ENCODE measurements at regions not wholly inside any gene's neighbourhood (a gene's known extent, or its start where the extent isn't known, plus 50 kb on each side); places are given as distances from the start of the nearest gene placed in this dataset.
A peak's percentile ranks its signal among the peaks of the same experiment; 100 is the strongest.
"Not testable (repeated sequence)": the region's sequence is repeated elsewhere in the genome, so short reads cannot be mapped to it uniquely, and the experiment has no call there.

DNA sequence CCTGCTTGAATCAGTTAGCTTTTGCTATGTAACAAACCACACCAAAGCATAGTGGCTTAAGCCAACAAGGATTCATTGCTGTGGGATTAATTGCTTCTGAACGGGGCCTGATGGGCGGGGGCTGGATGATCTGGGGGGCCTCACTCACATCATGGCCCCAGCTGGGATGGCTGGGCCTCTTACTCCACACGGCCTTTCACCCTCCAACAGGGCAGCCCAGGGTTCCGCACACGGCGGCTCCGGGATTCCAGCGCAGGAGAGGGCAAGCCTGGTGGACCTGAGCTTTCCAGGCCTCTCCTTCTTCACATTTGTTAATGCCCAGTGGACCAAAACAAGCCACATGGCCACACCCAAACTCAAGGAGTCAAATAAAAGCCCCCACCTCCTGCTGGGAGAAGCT lies 86.3 kb upstream of the PHLPP1 start:
- no peak for DNase-seq (ENCODE audit: low spot score)

- DNase-seq (ENCODE audit: low spot score) = no peak
These were observed 84.2 kb upstream of the PHLPP1 start for GRCh38 chr18:62631173-62631572.

GRCh38 chr18:62632788-62633455 lies 82.4 kb upstream of the PHLPP1 start:
- no peak for DNase-seq (ENCODE audit: low spot score)

DNA sequence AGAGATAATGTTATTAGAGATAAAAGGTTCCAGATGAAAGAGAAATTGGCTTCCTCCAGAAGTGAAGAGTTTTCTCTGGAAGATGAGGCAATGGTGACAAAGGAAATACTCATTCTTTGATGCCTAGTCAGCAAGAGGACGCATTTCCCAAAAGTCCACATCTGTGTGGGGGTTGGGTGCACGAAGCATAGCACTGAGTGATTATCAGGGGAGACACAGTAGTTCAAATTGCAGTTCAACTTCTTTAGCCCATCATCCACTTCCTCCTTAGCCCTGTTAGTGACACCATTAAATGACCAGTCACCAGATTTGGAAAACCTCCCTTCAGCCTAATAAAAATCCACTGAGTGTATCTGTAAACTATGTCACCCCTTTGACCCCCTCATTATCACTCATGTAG lies 80.9 kb upstream of the PHLPP1 start:
- DNase-seq (ENCODE audit: low spot score) = no peak

DNA sequence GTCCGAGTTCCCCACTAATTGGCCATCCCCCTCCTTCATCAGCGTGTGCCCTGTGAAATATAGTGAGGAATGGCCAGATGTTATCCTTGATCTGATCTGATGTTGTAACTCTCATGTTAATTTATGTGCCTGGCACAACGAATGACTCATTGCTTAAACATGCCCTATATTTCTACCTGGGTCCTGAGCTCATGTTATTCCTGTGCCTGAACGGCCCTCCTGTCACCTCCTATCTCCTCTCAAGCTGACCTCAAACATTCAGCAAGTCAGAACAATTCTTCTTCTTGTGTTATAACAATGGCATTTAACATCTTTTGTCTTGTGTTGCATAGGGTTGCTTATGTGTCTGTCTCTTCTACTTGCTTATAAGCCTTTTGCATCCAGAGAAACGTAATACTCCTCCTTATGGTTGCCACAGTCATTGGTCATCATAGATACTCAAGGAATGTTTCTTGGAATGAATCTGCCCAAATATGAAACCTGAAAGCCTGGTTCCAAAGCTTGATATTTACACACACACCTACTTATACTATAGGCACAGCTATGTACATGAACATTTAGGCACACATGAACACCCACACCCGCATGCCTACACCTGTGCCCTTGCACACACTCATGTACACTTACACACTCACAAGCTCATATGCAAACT lies 80.2 kb upstream of the PHLPP1 start:
- DNase-seq (ENCODE audit: low spot score) = peak; percentile 28

DNA sequence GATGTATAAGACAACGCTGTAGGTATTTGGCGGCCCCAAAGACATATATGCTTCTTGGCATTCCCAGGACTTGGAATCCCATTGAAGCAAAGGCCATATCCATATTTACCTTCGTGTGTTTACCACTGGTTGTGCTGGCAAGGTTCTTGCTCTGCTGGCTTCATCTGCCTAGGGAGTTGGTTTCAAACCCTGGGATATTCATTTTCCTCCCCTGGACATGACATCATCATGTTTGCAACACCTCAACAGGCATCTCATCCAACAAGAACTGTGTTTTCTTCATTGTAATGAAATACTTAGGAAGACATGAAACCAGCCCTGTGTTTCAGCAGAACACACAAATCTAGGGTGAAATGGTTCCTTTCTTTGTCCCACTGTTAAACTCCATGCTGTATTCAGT lies 77.9 kb upstream of the PHLPP1 start:
- no peak for DNase-seq (ENCODE audit: low spot score)

DNA sequence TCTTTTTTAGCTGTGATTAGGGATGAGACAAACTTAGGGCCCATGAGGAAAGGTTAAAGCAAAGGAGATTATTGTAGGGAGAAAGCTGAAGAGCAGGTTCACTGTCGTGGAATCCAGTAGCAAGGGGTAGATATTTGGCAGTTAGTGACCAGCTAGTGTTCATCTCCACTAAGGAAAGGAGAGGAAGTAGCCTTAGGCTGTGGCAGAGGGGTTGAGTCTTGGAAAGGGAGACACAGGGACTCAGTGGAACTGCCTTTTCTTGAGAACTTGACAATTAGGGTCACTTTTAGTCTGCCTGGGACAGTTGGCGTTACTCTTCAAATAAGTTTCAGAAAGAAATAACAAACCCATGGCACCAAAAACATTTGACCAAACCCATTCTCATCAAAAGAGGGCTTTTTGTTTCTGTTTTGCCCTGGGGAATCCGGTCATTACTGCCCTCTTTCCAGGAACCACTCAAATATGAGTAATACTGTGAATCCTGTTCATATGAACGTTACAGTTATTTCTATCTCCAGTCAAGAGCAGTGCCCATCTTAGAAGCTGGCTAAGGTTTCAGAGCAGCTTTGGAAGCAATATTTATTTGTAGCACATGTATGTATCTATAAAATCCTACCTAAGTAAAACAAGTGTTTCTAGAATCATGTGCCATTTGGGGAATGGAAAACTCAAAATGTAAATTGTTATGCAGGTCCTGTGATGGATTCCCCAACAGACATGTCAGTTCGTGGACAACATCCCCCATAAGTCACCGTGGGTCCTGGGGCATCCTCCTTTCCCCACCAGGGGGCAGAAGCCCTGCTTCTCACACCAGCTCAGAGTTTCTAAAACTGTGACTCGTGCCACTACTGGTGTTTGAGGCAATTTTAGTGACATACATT lies 77.3 kb upstream of the PHLPP1 start:
- peak; percentile 75 for DNase-seq (ENCODE audit: low spot score)

GRCh38 chr18:62643181-62643580 lies 72.2 kb upstream of the PHLPP1 start:
- DNase-seq (ENCODE audit: low spot score) = no peak

GRCh38 chr18:62644773-62645172 lies 70.6 kb upstream of the PHLPP1 start:
- no peak for DNase-seq (ENCODE audit: low spot score)

- no peak for DNase-seq (ENCODE audit: low spot score)
These were observed 68.2 kb upstream of the PHLPP1 start for GRCh38 chr18:62647179-62647578.

DNA sequence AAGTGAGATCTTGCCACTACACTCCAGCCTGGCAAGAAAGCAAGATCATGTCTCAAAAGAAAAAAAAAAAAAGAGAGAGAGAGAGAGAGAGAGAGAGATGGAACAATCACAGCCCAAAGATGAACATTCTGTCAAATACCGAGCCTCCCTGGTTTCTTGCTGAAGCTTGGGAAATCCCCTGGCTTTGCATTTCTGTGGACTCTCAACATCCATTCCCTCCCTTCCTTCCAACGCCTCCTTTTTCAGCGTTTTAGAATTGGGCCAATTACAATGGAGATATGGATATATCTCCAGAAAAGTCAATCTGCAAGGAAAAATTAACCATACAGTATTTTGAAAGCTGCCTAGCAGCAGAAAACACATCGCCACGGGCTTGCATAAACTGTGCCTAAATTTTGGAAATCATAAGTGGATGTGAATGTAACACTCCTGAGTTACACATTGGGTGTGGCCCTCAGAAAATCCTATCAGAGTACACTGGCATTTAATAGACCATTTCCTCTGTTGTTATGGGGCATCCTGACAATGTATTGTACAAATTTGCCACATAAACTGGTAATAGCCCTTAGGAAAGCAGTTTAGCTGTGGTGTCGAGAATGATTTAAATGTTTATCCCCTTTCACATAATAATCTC lies 67.2 kb upstream of the PHLPP1 start:
- no peak for DNase-seq (ENCODE audit: low spot score)

- no peak for DNase-seq (ENCODE audit: low spot score)
These were observed 63.9 kb upstream of the PHLPP1 start for GRCh38 chr18:62651276-62652056.

DNA sequence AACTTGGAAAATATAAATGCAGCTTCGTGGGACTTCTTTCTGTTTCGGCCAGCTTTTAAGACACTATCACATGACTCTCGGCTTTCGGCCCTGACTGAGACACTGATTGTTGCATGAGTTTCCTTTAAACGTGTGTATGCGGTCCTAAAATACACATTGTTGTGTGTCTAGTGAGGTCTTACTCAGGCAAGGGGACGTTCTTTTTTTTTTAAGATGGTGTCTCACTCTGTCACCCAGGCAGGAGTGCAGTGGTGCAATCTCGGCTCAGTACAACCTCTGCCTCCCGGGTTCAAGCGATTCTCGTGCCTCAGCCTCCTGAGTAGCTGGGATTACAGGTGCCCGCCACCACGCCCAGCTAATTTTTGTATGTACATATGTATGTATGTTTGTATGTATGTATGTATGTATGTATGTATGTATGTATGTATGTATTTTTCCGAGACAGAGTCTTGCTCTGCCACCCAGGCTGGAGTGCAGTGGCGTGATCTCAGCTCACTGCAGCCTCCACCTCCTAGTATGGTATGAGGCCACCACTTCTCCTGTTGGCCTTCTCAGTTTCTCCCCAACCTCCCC lies 63.2 kb upstream of the PHLPP1 start:
- not testable (repeated sequence) for DNase-seq (ENCODE audit: low spot score)

- DNase-seq (ENCODE audit: low spot score) = no peak
These were observed 59.7 kb upstream of the PHLPP1 start for GRCh38 chr18:62655520-62656219.

DNA sequence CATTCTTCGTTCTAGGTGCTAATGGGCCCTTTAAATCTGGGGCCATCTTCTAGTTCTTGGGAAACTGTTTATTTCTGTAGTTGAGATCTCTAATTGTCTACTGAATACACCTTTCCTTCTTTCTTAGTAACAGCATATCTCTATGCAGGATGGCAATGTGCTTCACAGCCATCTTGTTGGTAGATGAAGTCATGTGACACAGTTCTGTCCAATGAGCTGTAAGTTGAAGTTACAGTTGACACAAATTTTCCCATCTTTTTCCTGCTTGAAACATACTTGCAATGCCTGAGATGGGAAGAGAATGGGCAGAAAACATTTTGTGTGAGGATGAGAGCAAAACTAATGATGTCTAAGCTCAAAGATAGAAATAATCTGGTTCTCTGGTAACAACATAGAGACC lies 57.3 kb upstream of the PHLPP1 start:
- no peak for DNase-seq (ENCODE audit: low spot score)

- no peak for DNase-seq (ENCODE audit: low spot score)
These were observed 55.6 kb upstream of the PHLPP1 start for GRCh38 chr18:62659698-62660097.

GRCh38 chr18:62660691-62661090 lies 54.6 kb upstream of the PHLPP1 start:
- DNase-seq (ENCODE audit: low spot score) = no peak

GRCh38 chr18:62663731-62664336 lies 51.5 kb upstream of the PHLPP1 start:
- no peak for DNase-seq (ENCODE audit: low spot score)

- no peak for DNase-seq (ENCODE audit: low spot score)
These were observed 50.9 kb upstream of the PHLPP1 start for GRCh38 chr18:62664414-62664813.

GRCh38 chr18:62665188-62665587 lies 50.2 kb upstream of the PHLPP1 start:
- DNase-seq (ENCODE audit: low spot score) = no peak

Data from iPS-NIHi11 (cell line).